ENCODE measurements at regions not wholly inside any gene's neighbourhood (a gene's known extent, or its start where the extent isn't known, plus 50 kb on each side); places are given as distances from the start of the nearest gene placed in this dataset.

GRCh38 chr22:44363013-44363979 is 50.5 kb upstream of the SHISAL1 start:
- no peak for TF ChIP-seq EZH2 (IDR thresholded peaks at IDR 0.05; ENCODE audit: borderline replicate concordance, insufficient read depth, low read length, poor library complexity, severe bottlenecking)
- TF ChIP-seq CTCF (IDR thresholded peaks at IDR 0.05; ENCODE audit: poor library complexity, severe bottlenecking): no peak
- no peak for TF ChIP-seq SMC3 (conservative IDR thresholded peaks at IDR 0.05; ENCODE audit: poor library complexity)
- no peak for TF ChIP-seq EP300 (conservative IDR thresholded peaks at IDR 0.05; ENCODE audit: poor library complexity, severe bottlenecking)
- no peak for TF ChIP-seq MXI1 (conservative IDR thresholded peaks at IDR 0.05; ENCODE audit: poor library complexity, severe bottlenecking)
- no peak for TF ChIP-seq TAF1 (IDR thresholded peaks at IDR 0.05; ENCODE audit: low read depth)
- TF ChIP-seq REST (IDR thresholded peaks at IDR 0.05; ENCODE audit: borderline replicate concordance): no peak
